Activated T-helper 17 cell treated with anti-CD3 and anti-CD28 coated beads, Interleukin-2, amount 50 U/mL, for 72 hours (primary cell): ENCODE measurements at regions not wholly inside any gene's neighbourhood (a gene's known extent, or its start where the extent isn't known, plus 50 kb on each side); places are given as distances from the start of the nearest gene placed in this dataset.

Source experiments
- ATAC-seq: fragments of 150-1000 bp; cut with Tn5 transposase; replicated peaks from 2 replicates; pipeline ENCODE4 v1.10.0; 2021; ENCODE audit warnings: mild to moderate bottlenecking, moderate library complexity
- H3K27ac Mint-ChIP-seq: one replicate; pipeline ENCODE4 v1.8.0; 2022; ENCODE audit warnings: mixed read lengths
- H3K27me3 Mint-ChIP-seq: one replicate; pipeline ENCODE4 v1.8.0; 2022; ENCODE audit warnings: mixed read lengths
- H3K36me3 Mint-ChIP-seq: one replicate; pipeline ENCODE4 v1.8.0; 2022; ENCODE audit warnings: low read depth, mild to moderate bottlenecking, mixed read lengths
- H3K4me1 Mint-ChIP-seq: one replicate; pipeline ENCODE4 v1.8.0; 2022; ENCODE audit warnings: mixed read lengths
- H3K4me3 Mint-ChIP-seq: one replicate; pipeline ENCODE4 v1.8.0; 2022; ENCODE audit warnings: mild to moderate bottlenecking, mixed read lengths
- H3K9me3 Mint-ChIP-seq: one replicate; pipeline ENCODE4 v1.8.0; 2022; ENCODE audit warnings: mixed read lengths

DNA sequence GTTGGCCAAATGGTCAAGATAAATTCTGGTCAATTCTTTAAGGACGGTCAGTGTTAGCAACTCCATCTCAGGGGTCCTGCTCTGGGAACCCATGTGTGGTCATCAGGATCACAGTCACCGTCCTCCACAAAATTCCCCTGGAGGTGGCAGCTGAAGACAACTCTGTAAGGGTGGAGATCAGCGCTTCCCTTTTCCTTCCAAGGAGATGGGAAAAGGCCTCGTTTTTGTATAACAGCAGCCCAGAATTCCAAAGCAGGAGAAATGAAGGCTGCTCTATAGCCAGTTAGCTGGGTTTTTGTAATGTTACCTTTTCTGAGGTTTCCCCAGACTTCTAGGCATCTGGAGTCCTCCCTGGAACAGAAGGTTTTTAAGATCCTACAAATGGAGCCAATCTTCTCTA is 334.8 kb downstream of the MYCN start:
- no peaks in the 10 kb centered on the region for H3K4me1 Mint-ChIP-seq
- no peak overlapping the region for H3K27ac Mint-ChIP-seq
- no peaks in the 10 kb centered on the region for H3K9me3 Mint-ChIP-seq
- no peak overlapping the region for H3K4me3 Mint-ChIP-seq
- H3K27me3 Mint-ChIP-seq, result no peaks in the 10 kb centered on the region
- ATAC-seq, result no peak
- no peaks in the 10 kb centered on the region for H3K36me3 Mint-ChIP-seq

DNA sequence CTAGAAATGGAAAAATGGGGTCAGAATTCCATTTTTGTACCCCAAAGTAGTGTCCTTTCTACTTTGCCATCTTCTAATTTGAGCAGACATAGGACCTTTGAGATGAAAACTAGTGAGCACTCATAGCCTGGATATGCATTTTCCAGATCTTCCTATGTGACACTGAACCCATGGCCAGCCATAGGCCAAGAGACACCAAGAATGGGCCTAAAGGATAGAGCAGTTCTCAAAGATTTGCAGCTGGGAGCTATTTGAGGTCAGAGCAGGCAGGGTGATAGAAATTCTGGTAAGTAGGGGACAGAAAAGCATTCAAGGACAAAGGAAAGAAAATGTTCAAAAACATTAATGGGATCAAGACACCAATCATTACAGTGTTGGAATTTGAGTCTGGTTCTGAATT is 332.8 kb downstream of the MYCN start:
- Mint-ChIP-seq H3K36me3 (no peaks in the 10 kb centered on the region), H3K27ac (no peak overlapping the region), H3K4me1 (no peaks in the 10 kb centered on the region), H3K9me3 (no peaks in the 10 kb centered on the region), H3K4me3 (no peak overlapping the region), H3K27me3 (no peaks in the 10 kb centered on the region)
- ATAC-seq, result no peak

DNA sequence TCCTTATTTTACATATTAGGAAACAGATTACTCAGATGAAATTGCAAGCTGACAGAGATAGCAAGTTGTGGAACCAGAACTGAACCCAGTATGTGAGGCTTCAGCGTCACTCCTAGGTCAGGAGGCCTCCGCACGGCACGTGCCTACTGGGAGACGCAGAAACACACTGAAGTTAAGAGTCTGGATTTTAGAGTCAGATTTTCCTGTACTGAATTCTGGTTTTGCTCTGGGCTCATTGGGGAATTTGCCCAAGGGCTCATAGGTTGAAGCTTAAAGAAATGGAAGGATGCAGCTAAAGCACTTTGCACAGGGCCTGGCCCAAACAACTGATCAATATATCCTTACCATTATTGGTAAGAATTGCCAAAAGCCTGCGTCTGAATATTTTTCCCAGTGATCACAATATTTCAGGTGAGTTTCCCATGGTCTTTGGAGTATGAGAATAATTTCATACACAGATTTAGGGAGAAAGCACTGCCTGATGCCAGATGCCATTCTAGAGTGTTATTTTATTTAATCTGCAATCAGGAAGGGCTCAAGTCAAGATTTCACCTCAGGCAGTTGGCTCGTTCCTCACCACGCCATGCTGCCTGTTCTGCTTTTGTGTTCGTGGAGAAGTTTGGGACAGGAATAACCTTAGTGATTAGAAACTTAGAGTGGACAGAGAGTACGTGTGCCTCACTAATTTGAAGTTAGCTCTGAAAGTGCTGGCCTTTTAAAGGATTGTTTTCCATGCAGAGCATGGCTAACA is 331.9 kb downstream of the MYCN start:
- H3K4me3 Mint-ChIP-seq, result no peak overlapping the region
- no peaks in the 10 kb centered on the region for H3K36me3 Mint-ChIP-seq
- no peaks in the 10 kb centered on the region for H3K4me1 Mint-ChIP-seq
- H3K27ac Mint-ChIP-seq, result no peak overlapping the region
- no peaks in the 10 kb centered on the region for H3K9me3 Mint-ChIP-seq
- ATAC-seq, result no peak
- no peaks in the 10 kb centered on the region for H3K27me3 Mint-ChIP-seq

DNA sequence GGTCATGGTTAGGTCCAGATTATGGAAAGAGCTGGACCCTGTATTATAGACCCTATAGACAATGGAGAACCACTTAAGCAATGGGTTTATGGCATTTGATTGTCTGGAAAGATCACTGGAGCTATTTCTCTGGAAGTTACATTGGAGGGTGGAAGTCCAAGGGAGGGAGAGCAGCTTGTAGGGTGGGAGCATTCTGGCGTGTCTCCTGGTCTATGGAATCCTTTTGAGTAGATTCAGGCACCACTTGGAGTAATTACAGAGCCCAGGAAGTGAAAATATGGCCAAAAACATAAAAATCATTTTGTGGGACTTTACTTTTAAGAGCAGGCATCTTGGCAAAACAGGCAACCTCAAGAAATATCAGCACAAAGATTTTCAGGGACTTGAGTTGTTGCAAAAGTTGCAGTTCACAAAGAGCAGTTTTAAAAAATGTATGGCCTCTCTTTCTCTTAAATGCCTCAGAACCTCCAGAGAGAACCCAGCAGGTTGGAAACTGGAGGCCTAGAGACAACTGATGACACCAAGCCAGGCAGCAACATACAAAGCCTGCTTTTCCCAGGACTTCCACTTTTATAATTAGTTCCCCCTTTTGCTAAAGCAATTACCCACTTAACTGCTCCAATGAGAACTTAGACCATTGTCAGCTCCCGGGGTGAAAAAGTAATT is 331.0 kb downstream of the MYCN start:
- no peak overlapping the region for H3K27ac Mint-ChIP-seq
- H3K9me3 Mint-ChIP-seq, result no peaks in the 10 kb centered on the region
- no peaks in the 10 kb centered on the region for H3K27me3 Mint-ChIP-seq
- no peaks in the 10 kb centered on the region for H3K4me1 Mint-ChIP-seq
- H3K4me3 Mint-ChIP-seq, result no peak overlapping the region
- H3K36me3 Mint-ChIP-seq, result no peaks in the 10 kb centered on the region
- no peak for ATAC-seq

DNA sequence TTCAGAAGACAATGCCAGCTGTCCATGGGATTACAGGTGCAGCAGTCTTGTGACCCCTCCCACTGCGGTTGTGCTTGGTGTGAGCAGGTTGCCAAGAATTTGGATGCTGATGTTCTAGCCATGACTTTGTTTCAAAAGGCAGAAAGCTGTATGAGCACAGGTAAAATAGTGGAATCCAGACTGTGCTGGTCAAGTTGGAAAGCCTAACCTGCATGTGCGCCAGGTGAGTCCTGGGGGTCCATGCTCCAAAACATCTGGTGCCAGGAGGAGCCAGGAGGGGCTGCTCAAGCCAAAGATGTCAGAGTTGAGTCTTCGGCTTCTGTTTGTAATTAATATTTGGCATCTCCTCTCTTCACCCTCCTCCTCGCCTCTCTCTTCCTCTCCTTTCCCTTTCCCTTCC is 330.1 kb downstream of the MYCN start:
- H3K36me3 Mint-ChIP-seq, result no peaks in the 10 kb centered on the region
- no peak for ATAC-seq
- no peak overlapping the region for H3K4me3 Mint-ChIP-seq
- H3K4me1 Mint-ChIP-seq, result no peaks in the 10 kb centered on the region
- no peak overlapping the region for H3K27ac Mint-ChIP-seq
- no peaks in the 10 kb centered on the region for H3K9me3 Mint-ChIP-seq
- H3K27me3 Mint-ChIP-seq, result no peaks in the 10 kb centered on the region

DNA sequence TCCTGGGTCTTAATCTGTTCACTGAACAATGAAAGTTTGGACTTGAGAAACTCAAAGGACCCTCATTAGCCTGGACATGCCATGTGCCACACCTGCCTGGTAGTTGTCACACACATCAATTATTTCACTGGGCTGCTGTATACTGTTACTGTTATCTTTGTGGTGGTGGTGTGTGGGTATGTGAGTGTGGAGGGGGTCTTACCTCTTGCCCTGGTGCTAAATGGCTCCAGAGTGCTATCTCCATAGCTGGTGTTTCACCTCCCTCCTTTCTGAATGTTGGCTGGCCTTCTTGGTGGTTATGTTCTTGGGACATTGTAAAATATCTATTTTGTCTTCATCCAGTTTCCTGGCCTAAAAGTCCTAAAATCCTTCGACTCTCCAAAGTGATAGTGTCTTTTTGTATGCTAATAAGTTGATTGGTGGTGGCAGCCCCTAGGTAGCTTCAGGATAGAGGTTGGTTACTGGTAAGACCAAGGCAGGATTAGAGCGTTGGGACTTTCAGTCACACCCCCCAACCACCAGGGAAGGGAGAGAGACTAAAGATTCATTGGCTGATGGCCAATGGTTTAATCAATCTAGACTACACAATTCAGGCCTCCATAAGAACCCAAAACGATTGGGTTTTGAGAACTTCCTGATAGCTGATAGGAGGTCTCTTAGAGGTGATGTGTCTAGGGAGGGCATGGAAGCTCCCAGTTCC is 328.1 kb downstream of the MYCN start:
- Mint-ChIP-seq H3K36me3 (no peaks in the 10 kb centered on the region), H3K27me3 (no peaks in the 10 kb centered on the region), H3K27ac (no peak overlapping the region), H3K4me3 (no peak overlapping the region), H3K4me1 (no peaks in the 10 kb centered on the region), H3K9me3 (no peaks in the 10 kb centered on the region)
- no peak for ATAC-seq

DNA sequence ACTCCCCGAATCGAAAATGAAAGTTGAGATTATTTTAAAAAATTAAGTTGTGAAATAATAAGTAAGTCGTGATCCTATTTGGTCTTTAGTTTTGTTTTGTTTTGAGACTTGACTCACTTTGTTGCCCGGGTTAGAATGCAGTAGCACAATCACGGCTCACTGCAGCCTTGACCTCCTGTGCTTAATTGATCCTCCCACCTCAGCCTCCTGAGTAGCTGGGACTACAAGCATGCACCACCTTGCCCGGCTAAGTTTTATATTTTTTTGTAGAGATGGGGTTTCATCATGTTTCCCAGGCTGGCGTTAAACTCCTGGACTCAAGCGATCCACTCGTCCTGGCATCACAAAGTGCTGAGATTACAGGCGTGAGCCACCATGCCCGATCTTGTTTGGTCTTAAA is 326.2 kb downstream of the MYCN start:
- Mint-ChIP-seq H3K4me1 (no peaks in the 10 kb centered on the region), H3K4me3 (no peak overlapping the region), H3K9me3 (no peaks in the 10 kb centered on the region), H3K36me3 (no peaks in the 10 kb centered on the region), H3K27ac (no peak overlapping the region), H3K27me3 (no peaks in the 10 kb centered on the region)
- no peak for ATAC-seq

DNA sequence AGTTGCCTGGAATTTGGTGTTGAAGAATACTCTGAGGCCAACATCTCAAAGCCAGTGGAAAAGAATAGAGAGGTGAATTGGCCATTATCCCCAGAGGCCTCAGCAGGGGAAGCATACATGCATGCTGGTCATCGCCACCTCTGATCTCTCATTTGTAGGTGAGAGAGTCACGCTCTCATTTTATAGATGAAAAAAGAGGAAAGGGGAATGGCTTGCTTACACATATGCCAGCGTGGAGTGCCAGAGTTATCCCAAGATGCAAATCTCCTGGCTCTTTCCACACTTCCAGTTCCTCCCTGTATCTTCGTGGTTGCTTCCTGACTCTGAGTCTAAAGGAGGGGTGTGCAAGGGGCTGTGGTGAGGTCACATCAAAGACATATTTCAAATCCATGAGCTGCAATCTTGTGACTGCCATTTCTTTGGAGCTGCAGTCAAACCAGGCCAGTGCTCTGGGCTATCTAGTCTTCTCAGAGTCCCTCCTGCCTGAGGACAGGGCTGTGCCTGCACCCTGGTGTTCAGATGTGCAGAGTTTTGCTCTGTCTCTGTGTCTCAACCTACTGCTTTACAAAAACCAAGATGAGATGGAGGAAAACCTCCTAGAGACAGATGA is 324.7 kb downstream of the MYCN start:
- no peaks in the 10 kb centered on the region for H3K4me1 Mint-ChIP-seq
- no peak overlapping the region for H3K27ac Mint-ChIP-seq
- ATAC-seq, result no peak

DNA sequence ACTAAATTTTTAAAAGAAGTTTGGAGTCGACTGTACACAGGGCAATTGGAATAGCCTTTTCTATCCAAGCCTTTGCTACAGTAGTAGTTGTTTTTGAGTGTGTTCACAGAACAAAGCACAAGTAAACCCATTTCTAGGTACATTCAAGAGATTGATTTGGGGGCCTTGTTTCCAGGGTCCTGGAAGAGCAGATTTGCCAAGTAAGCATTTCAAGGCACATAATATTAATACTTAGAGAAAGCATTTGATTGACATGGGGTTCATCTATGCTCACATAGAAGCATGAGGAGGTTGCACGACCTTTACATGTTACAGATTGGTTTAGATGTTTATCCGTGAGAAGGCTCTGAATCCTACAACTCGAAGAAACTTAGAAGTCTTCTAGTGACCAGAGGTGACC is 324.1 kb downstream of the MYCN start:
- Mint-ChIP-seq H3K27ac (no peak overlapping the region), H3K27me3 (no peaks in the 10 kb centered on the region), H3K4me1 (no peaks in the 10 kb centered on the region), H3K9me3 (no peaks in the 10 kb centered on the region), H3K4me3 (no peak overlapping the region), H3K36me3 (no peaks in the 10 kb centered on the region)
- no peak for ATAC-seq

More for the DNA sequence above, 324.7 kb downstream of the MYCN start:
- Mint-ChIP-seq H3K4me3 (no peak overlapping the region), H3K27me3 (no peaks in the 10 kb centered on the region), H3K9me3 (no peaks in the 10 kb centered on the region), H3K36me3 (no peaks in the 10 kb centered on the region)

DNA sequence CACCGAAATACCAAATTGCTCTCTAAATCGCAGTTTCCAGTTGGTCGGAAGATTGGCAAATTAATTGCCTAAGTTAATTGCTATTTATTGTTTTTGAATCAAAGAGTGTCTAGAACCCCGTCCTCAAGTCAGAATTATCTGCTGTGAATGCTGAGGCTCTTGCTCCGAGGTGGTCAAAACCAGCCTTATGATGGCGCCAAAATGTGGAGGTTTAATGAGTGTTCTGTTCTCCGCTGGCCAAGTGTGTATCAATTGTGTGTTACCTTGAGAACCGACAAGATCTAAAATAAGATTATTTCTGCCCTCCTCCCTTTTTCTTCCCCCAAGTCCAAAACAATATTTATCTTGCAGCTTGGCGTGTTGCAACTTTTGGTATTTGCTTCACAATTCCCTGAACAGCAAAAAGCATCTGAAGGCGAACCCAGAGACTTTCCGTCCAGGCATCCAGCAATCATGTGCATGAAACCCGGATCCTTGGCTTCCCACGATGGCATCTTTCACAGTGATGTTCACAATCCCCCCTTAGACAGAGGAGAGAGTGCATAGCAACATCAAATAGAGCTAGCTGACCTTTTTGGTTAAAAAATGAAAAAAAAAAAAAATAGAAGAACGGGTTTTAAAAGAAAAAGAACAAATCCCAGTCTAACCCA is 323.0 kb downstream of the MYCN start:
- no peaks in the 10 kb centered on the region for H3K9me3 Mint-ChIP-seq
- H3K27ac Mint-ChIP-seq, result no peak overlapping the region
- no peaks in the 10 kb centered on the region for H3K27me3 Mint-ChIP-seq
- H3K4me3 Mint-ChIP-seq, result no peak overlapping the region
- no peak for ATAC-seq
- H3K4me1 Mint-ChIP-seq, result no peaks in the 10 kb centered on the region
- no peaks in the 10 kb centered on the region for H3K36me3 Mint-ChIP-seq

DNA sequence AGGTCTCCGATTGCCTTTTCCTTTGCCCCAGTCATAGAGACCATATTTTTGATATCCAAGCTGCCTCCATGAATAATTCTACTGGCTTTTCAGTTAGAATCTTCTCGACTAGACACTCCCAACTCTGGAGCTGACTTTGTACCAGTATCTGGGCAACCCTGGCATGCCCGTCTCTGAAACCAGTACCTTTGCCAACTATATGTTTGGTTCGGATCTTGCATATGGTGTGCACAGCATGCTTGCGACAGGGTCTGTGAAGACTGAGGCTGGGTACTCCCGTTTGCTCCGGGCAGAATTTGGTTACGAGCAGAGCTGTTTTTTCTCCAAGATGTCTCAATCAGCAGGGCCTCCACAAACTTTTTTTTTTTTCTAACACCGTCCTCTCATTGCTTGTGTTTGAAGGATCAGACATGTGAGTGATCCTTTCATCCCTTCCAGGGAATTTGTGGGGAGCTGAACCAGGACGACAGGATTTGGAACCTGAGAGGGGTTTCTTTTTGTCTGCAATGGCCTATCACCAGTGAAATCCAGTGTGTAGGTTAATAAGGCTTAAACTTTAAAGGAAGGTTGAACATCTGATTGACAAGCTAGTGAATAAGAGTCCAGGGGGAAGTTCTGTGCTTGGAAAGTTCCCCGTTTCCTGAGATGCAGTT is 322.3 kb downstream of the MYCN start:
- H3K27ac Mint-ChIP-seq, result no peak overlapping the region
- no peak for ATAC-seq
- H3K4me1 Mint-ChIP-seq, result no peaks in the 10 kb centered on the region
- no peak overlapping the region for H3K4me3 Mint-ChIP-seq
- H3K36me3 Mint-ChIP-seq, result no peaks in the 10 kb centered on the region
- no peaks in the 10 kb centered on the region for H3K9me3 Mint-ChIP-seq
- H3K27me3 Mint-ChIP-seq, result no peaks in the 10 kb centered on the region

DNA sequence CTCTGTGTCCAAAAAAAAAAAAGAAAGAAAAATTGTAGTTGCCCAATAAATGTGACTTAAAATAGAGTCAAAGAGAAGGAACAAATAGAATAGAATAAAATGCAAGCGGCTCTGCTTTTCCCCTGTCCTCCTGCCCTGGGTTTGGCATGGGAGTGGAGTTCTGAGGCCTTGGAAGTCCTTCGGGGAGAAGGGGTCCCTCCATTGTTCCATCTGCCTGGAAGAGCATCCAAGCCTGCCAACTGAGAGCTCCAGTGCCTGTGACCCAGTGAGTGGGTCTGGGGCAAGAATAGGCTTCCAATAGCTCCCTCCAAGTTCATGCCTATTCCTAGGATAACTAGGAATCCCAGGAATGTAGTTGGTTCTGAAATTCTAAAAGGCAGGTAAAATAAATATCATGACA is 321.4 kb downstream of the MYCN start:
- H3K27me3 Mint-ChIP-seq, result no peaks in the 10 kb centered on the region
- H3K36me3 Mint-ChIP-seq, result no peaks in the 10 kb centered on the region
- no peak for ATAC-seq
- no peaks in the 10 kb centered on the region for H3K9me3 Mint-ChIP-seq
- H3K27ac Mint-ChIP-seq, result no peak overlapping the region
- H3K4me1 Mint-ChIP-seq, result no peaks in the 10 kb centered on the region
- H3K4me3 Mint-ChIP-seq, result no peak overlapping the region

DNA sequence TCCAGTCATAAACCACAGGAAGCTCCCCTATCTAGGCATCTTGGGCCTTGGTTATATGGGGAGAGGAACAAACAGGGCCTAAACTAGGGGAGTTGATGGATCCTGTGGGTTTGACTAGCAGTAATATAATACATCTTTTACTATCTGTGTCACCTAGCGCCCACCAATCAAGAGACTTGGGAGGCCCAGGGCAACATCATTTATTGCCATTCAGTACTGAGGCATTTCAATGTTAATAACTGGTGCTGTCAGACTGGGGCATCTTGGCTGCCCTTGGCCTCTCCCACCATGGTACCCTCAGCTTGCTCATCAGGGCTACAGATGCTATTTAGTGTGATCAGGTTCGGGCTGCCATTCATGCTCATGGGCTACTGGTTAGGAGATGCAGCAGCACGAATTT is 320.7 kb downstream of the MYCN start:
- Mint-ChIP-seq H3K9me3 (no peaks in the 10 kb centered on the region), H3K36me3 (no peaks in the 10 kb centered on the region), H3K27me3 (no peaks in the 10 kb centered on the region), H3K4me1 (no peaks in the 10 kb centered on the region), H3K27ac (no peak overlapping the region), H3K4me3 (no peak overlapping the region)
- no peak for ATAC-seq
